ENCODE measurements at regions not wholly inside any gene's neighbourhood (a gene's known extent, or its start where the extent isn't known, plus 50 kb on each side); places are given as distances from the start of the nearest gene placed in this dataset.
"Not testable (repeated sequence)": the region's sequence is repeated elsewhere in the genome, so short reads cannot be mapped to it uniquely, and the experiment has no call there.

GRCh38 chr17:77548967-77549366 is 408.2 kb downstream of the SEC14L1 start:
- no peak for DNase-seq (ENCODE audit: low spot score)

DNA sequence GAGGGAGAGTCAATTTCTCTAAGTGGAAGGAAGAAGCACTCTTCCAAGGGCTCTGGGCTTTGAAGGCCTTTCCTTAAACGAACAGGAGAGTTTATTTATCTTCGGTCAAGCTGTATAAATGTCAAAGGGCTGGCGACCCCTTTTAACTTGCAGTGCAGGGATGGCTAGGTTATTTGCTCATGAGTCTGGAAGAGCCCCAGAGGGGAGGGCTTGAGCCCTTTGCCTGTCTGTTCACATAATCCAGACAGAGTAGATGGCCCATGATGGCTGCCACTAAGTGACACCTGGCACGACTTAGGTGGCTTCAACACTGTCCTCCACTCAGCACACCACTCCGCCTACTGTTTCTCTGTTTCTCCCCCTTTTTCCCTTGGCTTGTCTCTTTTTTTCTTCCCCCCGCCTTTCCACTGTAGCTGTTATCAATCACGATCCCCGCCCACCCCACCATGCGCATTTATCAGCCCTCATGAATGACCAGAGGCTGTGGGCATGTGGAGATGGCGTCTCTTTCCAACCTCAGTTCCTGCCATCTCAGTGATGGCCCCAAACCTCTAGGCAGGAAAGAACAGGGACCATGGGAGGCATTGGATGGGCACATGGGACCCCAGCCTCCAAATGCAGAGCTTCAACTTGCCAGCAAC is 408.7 kb upstream of the TNRC6C start:
- DNase-seq (ENCODE audit: low spot score) = no peak

DNA sequence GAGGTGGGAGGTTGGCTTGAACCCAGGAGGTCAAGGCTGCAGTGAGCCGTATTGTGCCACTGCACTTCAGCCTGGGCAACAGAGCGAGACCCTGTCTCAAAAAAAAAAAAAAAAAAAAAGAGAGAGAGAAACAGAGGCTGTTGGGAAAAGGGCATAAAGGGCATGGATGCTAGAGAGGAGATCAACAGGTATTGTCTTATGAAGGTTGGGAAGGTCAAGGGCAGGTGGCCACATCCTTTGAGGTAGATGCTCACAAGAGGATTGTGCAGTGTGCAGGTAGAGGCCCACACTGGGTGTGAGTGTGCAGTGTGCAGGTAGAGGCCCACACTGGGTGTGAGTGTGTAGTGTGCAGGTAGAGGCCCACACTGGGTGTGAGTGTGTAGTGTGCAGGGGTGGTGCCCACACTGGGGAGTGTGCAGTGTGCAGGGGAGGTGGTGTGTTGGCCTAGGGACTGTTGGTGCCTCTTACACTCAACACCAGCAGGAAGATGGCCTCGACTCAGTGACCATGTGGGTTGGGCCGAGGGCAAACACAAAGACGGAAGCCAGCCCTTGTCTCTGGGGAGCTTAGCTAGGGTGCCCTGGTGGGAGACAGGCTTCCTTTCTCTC is 404.9 kb upstream of the TNRC6C start:
- no peak for DNase-seq (ENCODE audit: low spot score)

GRCh38 chr17:77555121-77555591 is 403.3 kb upstream of the TNRC6C start:
- DNase-seq (ENCODE audit: low spot score) = no peak

GRCh38 chr17:77555741-77556291 is 402.7 kb upstream of the TNRC6C start:
- no peak for DNase-seq (ENCODE audit: low spot score)

- DNase-seq (ENCODE audit: low spot score) = no peak
Observed at GRCh38 chr17:77556383-77557061, 402.0 kb upstream of the TNRC6C start.

GRCh38 chr17:77558846-77559626 is 399.5 kb upstream of the TNRC6C start:
- DNase-seq (ENCODE audit: low spot score) = no peak

- DNase-seq (ENCODE audit: low spot score) = no peak
Observed at GRCh38 chr17:77560381-77560780, 398.1 kb upstream of the TNRC6C start.

GRCh38 chr17:77560841-77561240 is 397.7 kb upstream of the TNRC6C start:
- DNase-seq (ENCODE audit: low spot score) = no peak

DNA sequence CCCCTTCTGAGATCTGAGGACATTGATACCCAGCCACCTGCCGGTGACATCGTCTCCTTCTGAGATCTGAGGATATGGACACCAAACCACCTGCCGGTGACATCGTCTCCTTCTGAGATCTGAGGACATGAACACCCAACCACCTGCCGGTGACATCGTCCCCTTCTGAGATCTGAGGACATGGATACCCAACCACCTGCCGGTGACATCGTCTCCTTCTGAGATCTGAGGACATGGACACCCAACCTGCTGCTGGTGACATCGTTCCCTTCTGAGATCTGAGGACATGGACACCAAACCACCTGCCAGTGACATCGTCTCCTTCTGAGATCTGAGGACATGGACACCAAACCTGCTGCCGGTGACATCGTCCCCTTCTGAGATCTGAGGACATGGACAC is 396.1 kb upstream of the TNRC6C start:
- DNase-seq (ENCODE audit: low spot score) = not testable (repeated sequence)

DNA sequence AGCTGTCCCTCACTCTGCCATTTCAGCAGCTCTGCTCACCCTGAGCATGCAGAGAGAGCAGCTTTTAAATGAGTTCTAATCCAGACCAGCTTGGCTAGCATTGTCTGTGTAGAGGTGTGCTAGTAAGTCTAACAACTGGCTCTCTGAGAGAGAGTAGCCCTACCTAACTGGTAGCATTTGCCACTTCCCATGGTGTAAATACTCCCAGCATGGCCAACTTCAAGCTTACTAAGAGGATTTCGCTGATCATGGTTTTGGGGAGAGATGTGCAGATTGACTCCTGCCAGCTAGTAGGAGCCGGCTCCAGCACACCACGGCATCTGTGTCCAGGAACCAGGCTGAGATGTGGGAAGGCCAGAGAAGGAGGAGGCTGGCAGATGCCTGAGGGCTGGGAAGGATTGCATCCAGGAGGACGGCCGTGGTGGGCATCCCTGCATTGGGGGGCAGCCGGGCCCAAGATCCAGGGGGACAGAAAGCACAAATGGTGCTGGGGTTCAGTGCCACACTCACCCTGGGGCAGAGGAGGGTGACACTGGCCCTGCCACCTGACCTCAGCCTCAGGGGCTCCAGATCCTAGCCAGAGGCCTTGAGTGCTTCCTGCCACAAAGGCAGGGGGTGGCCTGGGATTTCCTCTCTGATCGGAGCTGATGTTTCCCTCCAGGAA is 394.9 kb upstream of the TNRC6C start:
- DNase-seq (ENCODE audit: low spot score) = no peak

DNA sequence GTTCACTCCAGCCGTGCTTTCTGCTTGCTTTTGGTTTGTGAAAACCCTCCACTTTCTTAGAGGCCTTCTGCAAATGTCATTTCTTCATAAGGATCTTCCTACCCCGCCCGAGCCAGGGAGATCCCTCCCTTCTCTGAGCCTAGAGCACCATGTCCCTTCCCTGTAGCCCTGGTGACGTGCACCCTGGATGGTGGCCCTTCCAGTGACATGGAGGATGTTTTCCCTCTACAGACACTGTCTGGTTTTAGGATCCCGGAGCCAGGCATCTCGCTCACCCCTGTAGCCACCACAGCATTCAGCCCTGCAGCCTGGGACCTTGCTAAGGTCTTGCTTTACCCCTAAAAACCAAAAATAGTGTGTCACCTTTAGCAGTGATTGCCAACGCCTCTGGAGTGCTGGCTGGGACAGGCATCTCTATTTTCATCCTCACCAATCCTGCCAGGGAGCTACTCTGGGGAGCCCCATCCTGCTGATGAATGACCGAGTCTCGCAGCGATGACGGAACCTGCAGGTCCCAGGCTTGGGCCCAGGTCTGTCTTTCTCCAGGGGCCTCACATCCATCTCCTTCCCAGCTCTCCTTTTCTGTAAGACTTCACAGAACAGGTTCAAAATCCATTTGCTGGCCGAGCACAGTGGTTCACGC is 394.1 kb upstream of the TNRC6C start:
- no peak for DNase-seq (ENCODE audit: low spot score)

- no peak for DNase-seq (ENCODE audit: low spot score)
Observed at GRCh38 chr17:77565166-77565565, 393.3 kb upstream of the TNRC6C start.

DNA sequence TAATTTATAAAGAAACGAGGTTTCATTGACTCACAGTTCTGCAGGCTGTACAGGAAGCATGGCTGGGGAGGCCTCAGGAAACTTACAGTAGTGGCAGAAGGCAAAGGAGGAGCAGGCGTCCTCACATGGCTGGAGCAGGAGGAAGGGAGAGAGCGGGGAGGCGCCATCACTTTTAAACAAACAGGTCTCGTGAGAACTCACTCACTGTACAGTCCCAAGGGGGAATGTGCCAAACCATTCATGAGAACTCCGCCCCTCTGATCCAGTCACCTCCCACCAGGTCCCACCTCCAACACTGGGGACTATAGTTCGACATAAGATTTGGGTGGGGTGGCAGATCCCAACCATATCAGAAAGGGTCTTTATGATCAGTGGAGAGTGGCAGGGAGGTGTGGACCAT is 392.4 kb upstream of the TNRC6C start:
- no peak for DNase-seq (ENCODE audit: low spot score)

- DNase-seq (ENCODE audit: low spot score) = no peak
Observed at GRCh38 chr17:77566566-77567138, 391.9 kb upstream of the TNRC6C start.

GRCh38 chr17:77568540-77568939 is 390.0 kb upstream of the TNRC6C start:
- DNase-seq (ENCODE audit: low spot score) = no peak

- no peak for DNase-seq (ENCODE audit: low spot score)
Observed at GRCh38 chr17:77569846-77570564, 388.5 kb upstream of the TNRC6C start.

- DNase-seq (ENCODE audit: low spot score) = no peak
Observed at GRCh38 chr17:77570565-77570898, 388.0 kb upstream of the TNRC6C start.

GRCh38 chr17:77571155-77571981 is 387.1 kb upstream of the TNRC6C start:
- peak; percentile 2 for DNase-seq (ENCODE audit: low spot score)

Data from kidney capillary endothelial cell (primary cell).